MCF 10A (cell line): ENCODE measurements at regions not wholly inside any gene's neighbourhood (a gene's known extent, or its start where the extent isn't known, plus 50 kb on each side); places are given as distances from the start of the nearest gene placed in this dataset.
A peak's percentile ranks its signal among the peaks of the same experiment; 100 is the strongest.

Experiments
- BruUV-seq: library from RNA; stranded (reverse); fragments of 400-500 nt; replicated peaks from 2 replicates; lab custom pipeline; 2021; lab: Mats Ljungman, UMichigan
- CTCF ChIA-PET: fragments of 300-600 bp; sonication (Branson Sonifier 250); formaldehyde crosslinking; extraction: SDS; loops from one replicate; lab custom pipeline; 2021; ENCODE audit warnings: antibody characterized with exemption, inconsistent platforms; lab: Yijun Ruan, JAX
- POLR2A ChIA-PET: fragments of 300-600, 350-650 bp; sonication (Branson Sonifier 250); formaldehyde crosslinking; extraction: SDS; loops from one replicate; lab custom pipeline; 2020; ENCODE audit warnings: antibody characterized with exemption, inconsistent platforms; lab: Yijun Ruan, JAX
- DNase-seq: peaks from one replicate; pipeline ENCODE4 v3.0.0-alpha.2; 2018; ENCODE audit not compliant: unreplicated experiment
- H3K27ac Mint-ChIP-seq: one replicate; pipeline ENCODE4 v1.8.0; 2022; ENCODE audit warnings: mild to moderate bottlenecking, low read depth, mixed read lengths; ENCODE audit not compliant: unreplicated experiment
- H3K27me3 Mint-ChIP-seq: one replicate; pipeline ENCODE4 v1.8.0; 2022; ENCODE audit warnings: mixed read lengths; ENCODE audit not compliant: insufficient read depth, unreplicated experiment
- H3K36me3 Mint-ChIP-seq: one replicate; pipeline ENCODE4 v1.8.0; 2022; ENCODE audit warnings: mild to moderate bottlenecking, moderate library complexity, mixed read lengths; ENCODE audit not compliant: insufficient read depth, unreplicated experiment
- H3K4me1 Mint-ChIP-seq: one replicate; pipeline ENCODE4 v1.8.0; 2022; ENCODE audit warnings: mixed read lengths; ENCODE audit not compliant: insufficient read depth, unreplicated experiment
- H3K4me3 Mint-ChIP-seq: one replicate; pipeline ENCODE4 v1.8.0; 2022; ENCODE audit warnings: mild to moderate bottlenecking, moderate library complexity, mixed read lengths; ENCODE audit not compliant: unreplicated experiment
- H3K9me3 Mint-ChIP-seq: one replicate; pipeline ENCODE4 v1.8.0; 2022; ENCODE audit warnings: mixed read lengths; ENCODE audit not compliant: unreplicated experiment
- CTCF ChIP-seq: fragments of 200-600 bp; IDR thresholded peaks from one replicate; pipeline ENCODE4 v1.8.0; 2022; ENCODE audit warnings: antibody characterized with exemption, mild to moderate bottlenecking; ENCODE audit not compliant: unreplicated experiment
- intact Hi-C: fragments of 100-400 bp; cut with micrococcal nuclease; formaldehyde crosslinking; loops from 2 replicates; pipeline ENCODE4 v1.14.1; 2022

DNA sequence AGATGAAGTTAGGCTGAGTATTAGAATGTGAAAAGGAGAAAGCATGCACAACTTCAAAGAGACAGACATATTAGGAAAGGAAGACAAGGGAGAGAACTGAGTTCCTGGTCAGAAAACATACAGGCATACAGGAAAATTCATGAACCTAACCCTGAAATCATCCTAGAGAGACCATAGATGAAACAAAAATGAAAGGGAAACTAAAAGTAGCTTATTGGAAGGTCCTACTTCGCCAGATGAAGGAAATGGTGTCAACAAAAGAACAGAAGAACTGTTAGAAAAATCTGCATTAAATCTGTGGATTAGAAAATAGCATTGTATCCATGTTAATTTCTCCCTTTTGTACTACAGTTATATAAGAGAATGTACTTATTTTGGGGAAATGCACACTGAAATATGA is 169.0 kb upstream of the UFM1 start:
- Mint-ChIP-seq H3K4me1 (peaks cover 29% of the 10 kb centered on the region), H3K4me3 (peak overlapping the region; percentile 10), H3K27ac (peak overlapping the region; percentile 70), H3K27me3 (no peaks in the 10 kb centered on the region), H3K9me3 (no peaks in the 10 kb centered on the region), H3K36me3 (peaks cover 6% of the 10 kb centered on the region)
- no peak for TF ChIP-seq CTCF
- ChIA-PET CTCF (interaction anchor here (0.6 kb wide), 2 partner anchors 95 to 204 kb away, joined by 3 to 4 read pairs; no protein-coding TSS in a partner anchor), POLR2A (interaction anchor here (0.6 to 3.7 kb wide), 3 partner anchors 14 to 169 kb away, joined by 3 to 24 read pairs (median 3); partner anchors contain the start of gene UFM1)
- no peak for DNase-seq
- intact Hi-C loops, result no loop called here
- no TSS peak for BruUV-seq

DNA sequence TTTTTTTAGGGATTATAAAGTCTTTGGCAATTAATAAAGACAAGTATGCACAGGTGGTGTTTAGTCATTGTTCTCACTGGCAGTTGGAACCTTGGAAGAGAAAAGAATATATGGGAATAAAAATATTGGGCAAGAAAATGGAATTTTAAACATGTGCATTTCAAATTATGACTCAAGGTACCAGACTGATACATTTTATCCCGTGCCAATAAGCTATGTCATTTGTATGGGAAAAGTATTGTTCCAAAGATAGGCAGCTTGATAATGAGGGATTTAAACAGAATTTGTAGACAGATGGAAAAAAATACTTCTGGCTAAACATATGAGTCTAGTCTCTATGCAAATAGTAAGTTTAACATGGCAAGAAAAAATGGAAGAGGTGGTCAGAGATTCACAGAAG is 169.5 kb upstream of the UFM1 start:
- no peak for TF ChIP-seq CTCF
- Mint-ChIP-seq H3K27me3 (no peaks in the 10 kb centered on the region), H3K4me3 (peak overlapping the region; percentile 10), H3K9me3 (no peaks in the 10 kb centered on the region), H3K4me1 (peaks cover 29% of the 10 kb centered on the region), H3K27ac (peak overlapping the region; percentile 70), H3K36me3 (peaks cover 6% of the 10 kb centered on the region)
- CTCF ChIA-PET, result interaction anchor here (0.6 kb wide), 2 partner anchors 95 to 205 kb away, joined by 3 to 4 read pairs; no protein-coding TSS in a partner anchor
- BruUV-seq, result no TSS peak
- peak; percentile 79 for DNase-seq
- intact Hi-C loops, result no loop called here
- POLR2A ChIA-PET, result interaction anchor here (0.6 to 3.7 kb wide), 5 partner anchors 13 to 249 kb away, joined by 3 to 24 read pairs (median 3); partner anchors contain the start of gene UFM1

DNA sequence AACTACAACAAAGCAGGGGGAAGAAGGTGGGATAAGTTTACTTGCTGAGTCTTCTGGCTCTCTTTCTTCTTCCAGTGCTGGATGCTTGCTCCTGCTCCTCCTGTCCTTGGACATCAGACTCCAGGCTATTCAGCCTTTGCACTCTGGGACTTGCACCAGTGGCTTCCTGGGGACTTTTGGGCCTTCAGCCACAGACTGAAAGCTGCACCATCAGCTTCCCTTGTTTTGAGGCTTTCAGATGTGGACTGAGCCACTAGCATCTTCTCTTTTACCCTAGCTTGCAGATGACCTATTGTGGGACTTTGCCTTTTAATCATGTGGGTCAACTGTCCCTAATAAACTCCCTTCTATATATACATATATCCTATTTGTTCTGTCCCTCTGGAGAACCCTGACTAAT is 173.0 kb upstream of the UFM1 start:
- no peak for DNase-seq
- H3K27me3 Mint-ChIP-seq, result no peaks in the 10 kb centered on the region
- H3K27ac Mint-ChIP-seq, result no peak overlapping the region
- POLR2A ChIA-PET, result no interaction called here
- intact Hi-C loops, result no loop called here
- H3K4me1 Mint-ChIP-seq, result peaks cover 40% of the 10 kb centered on the region
- no peak for TF ChIP-seq CTCF
- CTCF ChIA-PET, result interaction anchor here (0.6 kb wide), 1 partner anchor 31 kb away, joined by 3 read pairs; no protein-coding TSS in a partner anchor
- no peak overlapping the region for H3K4me3 Mint-ChIP-seq
- no TSS peak for BruUV-seq
- peaks cover 6% of the 10 kb centered on the region for H3K36me3 Mint-ChIP-seq
- H3K9me3 Mint-ChIP-seq, result no peaks in the 10 kb centered on the region

GRCh38 chr13:38173403-38173802 is 176.2 kb upstream of the UFM1 start:
- intact Hi-C loops, result no loop called here
- Mint-ChIP-seq H3K9me3 (no peaks in the 10 kb centered on the region), H3K4me1 (peaks cover 16% of the 10 kb centered on the region), H3K27me3 (no peaks in the 10 kb centered on the region), H3K4me3 (no peak overlapping the region), H3K27ac (peak overlapping the region; percentile 76), H3K36me3 (peaks cover 3% of the 10 kb centered on the region)
- DNase-seq, result no peak
- ChIA-PET POLR2A (interaction anchor here (0.9 kb wide), 1 partner anchor 40 kb away, joined by 3 read pairs; no protein-coding TSS in a partner anchor), CTCF (interaction anchor here (0.7 to 1.0 kb wide), 2 partner anchors 160 to 1283 kb away, joined by 3 read pairs; no protein-coding TSS in a partner anchor)
- no peak for TF ChIP-seq CTCF
- no TSS peak for BruUV-seq
